Thoracic aorta (tissue), 2 donors: ENCODE measurements at regions not wholly inside any gene's neighbourhood (a gene's known extent, or its start where the extent isn't known, plus 50 kb on each side); places are given as distances from the start of the nearest gene placed in this dataset.

Source experiments
- ATAC-seq: fragments of 150-250 bp; one replicate; pipeline ENCODE4 v1.8.0; 2017; ENCODE audit warnings: low read depth; ENCODE audit not compliant: insufficient number of reproducible peaks, low FRiP score
- DNase-seq: peaks from one replicate; pipeline ENCODE4 v3.0.0-alpha.2; 2020; ENCODE audit warnings: low spot score
- H3K27ac ChIP-seq, 2 donors: fragments of 200-600 bp; sonication (generic); 1 replicate in 1 of 2; 2 replicates in 1 of 2; pipeline ENCODE4 v1.5.1; 2016; ENCODE audit warnings: mild to moderate bottlenecking in 2 of 2, moderate library complexity in 2 of 2
- H3K27me3 ChIP-seq: fragments of 200-600 bp; sonication (generic); replicated peaks from 2 replicates; pipeline ENCODE4 v1.6.0; 2016; ENCODE audit warnings: mild to moderate bottlenecking; ENCODE audit not compliant: insufficient read depth
- H3K36me3 ChIP-seq: fragments of 200-600 bp; sonication (generic); one replicate; pipeline ENCODE4 v1.5.1; 2016
- H3K4me1 ChIP-seq, 2 donors: fragments of 200-600 bp; sonication (generic); 1 replicate in 1 of 2; 2 replicates in 1 of 2; pipeline versions ENCODE4 v1.5.1 to v1.6.0; 2016; ENCODE audit warnings: low read depth in 2 of 2, mild to moderate bottlenecking in 1 of 2; ENCODE audit not compliant: control insufficient read depth in 1 of 2
- H3K4me3 ChIP-seq: fragments of 200-600 bp; sonication (generic); 2 replicates; pipeline ENCODE4 v1.5.1; 2016; ENCODE audit warnings: mild to moderate bottlenecking
- H3K9me3 ChIP-seq: fragments of 200-600 bp; sonication (generic); 2 replicates; pipeline ENCODE4 v1.5.1; 2016
- CTCF ChIP-seq: fragments of 200-600 bp; sonication (generic); IDR thresholded peaks from one replicate; pipeline ENCODE4 v1.5.1; 2019; ENCODE audit warnings: antibody characterized with exemption

- no peak for ATAC-seq
- TF ChIP-seq CTCF, result no peak
- H3K27ac ChIP-seq, result no peak overlapping the region
Observed at GRCh38 chr4:1519787-1520661, 113.8 kb upstream of the NKX1-1 start.

GRCh38 chr4:1518997-1519700 is 112.9 kb upstream of the NKX1-1 start:
- Histone ChIP-seq H3K36me3 (no peaks in the 10 kb centered on the region), H3K27ac (no peak overlapping the region), H3K4me3 (no peak overlapping the region), H3K27me3 (peaks cover 6% of the 10 kb centered on the region), H3K9me3 (no peaks in the 10 kb centered on the region), H3K4me1 (no peaks in the 10 kb centered on the region)
- DNase-seq (no peak), ATAC-seq (no peak)
- no peak for TF ChIP-seq CTCF

More at GRCh38 chr4:1519787-1520661, 113.8 kb upstream of the NKX1-1 start:
- peaks cover under 1% of the 10 kb centered on the region for H3K9me3 ChIP-seq
- no peak overlapping the region for H3K4me3 ChIP-seq
- DNase-seq, result no peak
- no peaks in the 10 kb centered on the region for H3K4me1 ChIP-seq
- no peaks in the 10 kb centered on the region for H3K36me3 ChIP-seq
- peaks cover 6% of the 10 kb centered on the region for H3K27me3 ChIP-seq

- Histone ChIP-seq H3K4me3 (no peak overlapping the region), H3K27me3 (peaks cover 6% of the 10 kb centered on the region), H3K4me1 (no peaks in the 10 kb centered on the region), H3K9me3 (no peaks in the 10 kb centered on the region), H3K36me3 (no peaks in the 10 kb centered on the region), H3K27ac (no peak overlapping the region)
- TF ChIP-seq CTCF, result no peak
- DNase-seq (no peak), ATAC-seq (no peak)
Observed at GRCh38 chr4:1517592-1518411, 111.6 kb upstream of the NKX1-1 start.

- DNase-seq (no peak), ATAC-seq (no peak)
- no peaks in the 10 kb centered on the region for H3K36me3 ChIP-seq
- H3K4me3 ChIP-seq, result no peak overlapping the region
- H3K27me3 ChIP-seq, result no peaks in the 10 kb centered on the region
- no peaks in the 10 kb centered on the region for H3K4me1 ChIP-seq
- TF ChIP-seq CTCF, result no peak
- no peak overlapping the region for H3K27ac ChIP-seq
- no peaks in the 10 kb centered on the region for H3K9me3 ChIP-seq
Observed at GRCh38 chr4:1516881-1517480, 110.7 kb upstream of the NKX1-1 start.
